ENCODE measurements at regions not wholly inside any gene's neighbourhood (a gene's known extent, or its start where the extent isn't known, plus 50 kb on each side); places are given as distances from the start of the nearest gene placed in this dataset.

GRCh38 chr6:66423047-66423446, 716.0 kb upstream of the EYS start:
- ATAC-seq (ENCODE audit: low FRiP score) (no peak), DNase-seq (ENCODE audit: low spot score) (no peak)
- TF ChIP-seq CTCF (IDR thresholded peaks at IDR 0.05) = no peak

GRCh38 chr6:66421570-66421969, 714.5 kb upstream of the EYS start:
- no peak for DNase-seq (ENCODE audit: low spot score)
- no peak for ATAC-seq (ENCODE audit: low FRiP score)
- TF ChIP-seq CTCF (IDR thresholded peaks at IDR 0.05) = no peak

- TF ChIP-seq CTCF (IDR thresholded peaks at IDR 0.05) = no peak
- DNase-seq (ENCODE audit: low spot score) (no peak), ATAC-seq (ENCODE audit: low FRiP score) (no peak)
Observed at GRCh38 chr6:66418906-66419305, 711.9 kb upstream of the EYS start.

GRCh38 chr6:66403966-66404365, 696.9 kb upstream of the EYS start:
- no peak for DNase-seq (ENCODE audit: low spot score)
- no peak for ATAC-seq (ENCODE audit: low FRiP score)
- TF ChIP-seq CTCF (IDR thresholded peaks at IDR 0.05) = no peak

GRCh38 chr6:66402873-66403272, 695.8 kb upstream of the EYS start:
- TF ChIP-seq CTCF (IDR thresholded peaks at IDR 0.05) = no peak
- DNase-seq (ENCODE audit: low spot score) (no peak), ATAC-seq (ENCODE audit: low FRiP score) (no peak)

- no peak for ATAC-seq (ENCODE audit: low FRiP score)
- TF ChIP-seq CTCF (IDR thresholded peaks at IDR 0.05) = no peak
- DNase-seq (ENCODE audit: low spot score) = no peak
Observed at GRCh38 chr6:66396549-66396948, 689.5 kb upstream of the EYS start.

- DNase-seq (ENCODE audit: low spot score) (no peak), ATAC-seq (ENCODE audit: low FRiP score) (no peak)
- TF ChIP-seq CTCF (IDR thresholded peaks at IDR 0.05) = no peak
Observed at GRCh38 chr6:66396145-66396544, 689.1 kb upstream of the EYS start.
